ENCODE measurements at regions not wholly inside any gene's neighbourhood (a gene's known extent, or its start where the extent isn't known, plus 50 kb on each side); places are given as distances from the start of the nearest gene placed in this dataset.

DNA sequence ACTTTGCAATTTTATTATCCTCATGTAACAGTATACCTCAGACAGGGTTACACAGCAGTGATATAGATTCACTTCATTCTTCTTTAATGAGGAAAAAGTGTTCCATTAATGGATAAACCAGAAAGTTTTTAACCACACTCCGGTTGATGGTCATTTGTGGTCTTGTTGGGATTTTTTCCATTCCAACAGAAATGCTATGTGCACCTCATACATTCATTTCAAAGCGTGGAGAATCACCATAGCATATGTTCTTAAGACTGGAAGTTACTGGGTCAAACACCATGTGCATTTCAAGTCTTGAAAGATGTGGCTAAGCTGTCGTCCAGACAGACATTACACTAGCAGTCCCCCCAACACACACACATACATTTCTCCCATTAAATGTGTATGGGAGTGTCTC is 245.8 kb upstream of the CDH5 start:
- DNase-seq (ENCODE audit: extremely low spot score), result no peak
- TF ChIP-seq ARNT (IDR thresholded peaks at IDR 0.05) (no peak), HDGF (IDR thresholded peaks at IDR 0.05; ENCODE audit: borderline replicate concordance) (no peak), TARDBP (IDR thresholded peaks at IDR 0.05) (no peak), CTBP1 (IDR thresholded peaks at IDR 0.05; ENCODE audit: borderline replicate concordance) (no peak), NFRKB (IDR thresholded peaks at IDR 0.05) (no peak), LEF1 (IDR thresholded peaks at IDR 0.05; ENCODE audit: borderline replicate concordance) (no peak), SUZ12 (IDR thresholded peaks at IDR 0.05) (no peak), SP1 (IDR thresholded peaks at IDR 0.05) (no peak), L3MBTL2 (conservative IDR thresholded peaks at IDR 0.05) (no peak), FOXM1 (IDR thresholded peaks at IDR 0.05; ENCODE audit: borderline replicate concordance) (no peak), FOXA1 (IDR thresholded peaks at IDR 0.05) (no peak), FOXK2 (IDR thresholded peaks at IDR 0.05) (no peak), BHLHE40 (IDR thresholded peaks at IDR 0.05; ENCODE audit: borderline replicate concordance) (no peak)
- ChIA-PET CTCF (interaction anchor here (0.6 kb wide), 1 partner anchor 101 kb away, joined by 3 read pairs; no protein-coding TSS in a partner anchor), POLR2A (no interaction called here)

- CTCF ChIA-PET, result no interaction called here
- no peak for DNase-seq (ENCODE audit: extremely low spot score)
- POLR2A ChIA-PET, result no interaction called here
- TF ChIP-seq SUZ12 (IDR thresholded peaks at IDR 0.05), result no peak
- TF ChIP-seq ELF4 (IDR thresholded peaks at IDR 0.05), result no peak
- TF ChIP-seq FOXA1 (IDR thresholded peaks at IDR 0.05), result no peak
- TF ChIP-seq L3MBTL2 (conservative IDR thresholded peaks at IDR 0.05), result no peak
- TF ChIP-seq HDGF (IDR thresholded peaks at IDR 0.05; ENCODE audit: borderline replicate concordance), result no peak
- no peak for TF ChIP-seq BHLHE40 (IDR thresholded peaks at IDR 0.05; ENCODE audit: borderline replicate concordance)
- TF ChIP-seq LEF1 (IDR thresholded peaks at IDR 0.05; ENCODE audit: borderline replicate concordance), result no peak
- no peak for TF ChIP-seq PKNOX1 (IDR thresholded peaks at IDR 0.05)
- no peak for TF ChIP-seq TARDBP (IDR thresholded peaks at IDR 0.05)
- TF ChIP-seq FOXM1 (IDR thresholded peaks at IDR 0.05; ENCODE audit: borderline replicate concordance), result no peak
Measured at GRCh38 chr16:66116163-66117002, 250.1 kb upstream of the CDH5 start.

DNA sequence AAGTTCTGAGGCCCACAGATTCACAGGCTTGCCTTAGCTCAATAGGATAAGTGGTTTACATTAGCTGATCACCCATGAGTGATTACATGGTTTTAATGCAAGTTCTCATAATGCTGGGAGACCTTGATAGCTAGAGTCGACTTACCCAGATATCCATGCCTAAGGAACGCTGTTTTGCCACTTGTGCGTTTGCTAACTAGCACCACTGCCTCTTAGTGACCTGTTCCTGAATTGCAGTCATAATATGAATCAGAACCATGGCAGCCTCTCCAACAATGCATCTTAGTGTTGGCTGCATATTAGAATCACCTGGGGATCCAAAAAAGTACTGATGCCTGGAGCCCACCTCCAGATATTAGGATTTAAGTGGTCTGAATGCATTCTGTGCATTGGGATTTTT is 251.1 kb upstream of the CDH5 start:
- CTCF ChIA-PET, result no interaction called here
- POLR2A ChIA-PET, result no interaction called here
- TF ChIP-seq FOXA1 (IDR thresholded peaks at IDR 0.05), result no peak
- DNase-seq (ENCODE audit: extremely low spot score), result no peak

DNA sequence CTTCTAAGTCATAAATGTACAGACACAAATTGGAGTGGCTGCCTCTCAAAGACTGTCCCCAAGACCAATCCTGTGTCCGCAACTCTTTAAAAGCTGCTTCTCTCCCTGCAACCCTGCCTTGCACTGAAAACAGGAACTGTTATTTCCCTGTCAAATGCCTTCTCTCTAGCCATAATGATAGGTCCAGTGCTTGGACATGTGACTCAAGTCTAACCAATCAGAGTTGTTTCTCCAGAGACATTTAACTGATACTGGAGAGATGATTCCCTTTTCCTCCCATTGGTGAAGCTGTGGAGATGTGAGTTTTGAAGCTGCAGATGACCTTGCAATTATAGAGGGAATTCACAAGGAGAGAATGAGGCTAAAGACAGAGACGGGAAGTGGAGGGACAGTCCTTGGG is 253.3 kb upstream of the CDH5 start:
- CTCF ChIA-PET, result no interaction called here
- POLR2A ChIA-PET, result no interaction called here
- TF ChIP-seq CTBP1 (IDR thresholded peaks at IDR 0.05; ENCODE audit: borderline replicate concordance), result no peak
- TF ChIP-seq SP1 (IDR thresholded peaks at IDR 0.05), result no peak
- no peak for TF ChIP-seq TARDBP (IDR thresholded peaks at IDR 0.05)
- TF ChIP-seq NFRKB (IDR thresholded peaks at IDR 0.05), result no peak
- no peak for TF ChIP-seq ELF4 (IDR thresholded peaks at IDR 0.05)
- TF ChIP-seq ZNF384 (IDR thresholded peaks at IDR 0.05), result no peak
- TF ChIP-seq ARNT (IDR thresholded peaks at IDR 0.05), result no peak

DNA sequence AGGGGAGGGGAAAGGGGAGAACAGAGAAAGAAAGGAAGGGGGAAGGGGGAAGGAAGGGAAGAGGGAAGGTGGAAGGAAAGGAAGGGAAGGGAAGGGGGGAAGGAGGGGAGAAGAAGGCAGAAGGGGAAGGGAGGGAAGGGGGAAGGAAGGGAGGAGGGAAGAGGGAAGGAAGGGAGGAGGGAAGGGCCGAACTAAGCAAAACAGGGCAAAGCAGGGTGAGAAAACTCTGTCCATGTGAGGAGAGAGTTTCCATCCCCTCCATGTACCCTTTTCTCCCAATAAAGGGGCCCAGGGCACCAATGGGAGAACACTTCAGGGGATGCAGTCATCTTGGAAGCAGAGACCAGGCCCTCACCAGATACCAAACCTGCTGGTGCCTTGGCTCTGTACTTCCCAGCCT is 256.8 kb upstream of the CDH5 start:
- TF ChIP-seq CTBP1 (IDR thresholded peaks at IDR 0.05; ENCODE audit: borderline replicate concordance) (no peak), FOXA1 (IDR thresholded peaks at IDR 0.05) (no peak), LEF1 (IDR thresholded peaks at IDR 0.05; ENCODE audit: borderline replicate concordance) (no peak), NFRKB (IDR thresholded peaks at IDR 0.05) (no peak), PKNOX1 (IDR thresholded peaks at IDR 0.05) (no peak), FOXM1 (IDR thresholded peaks at IDR 0.05; ENCODE audit: borderline replicate concordance) (no peak), ELF4 (IDR thresholded peaks at IDR 0.05) (no peak), BHLHE40 (IDR thresholded peaks at IDR 0.05; ENCODE audit: borderline replicate concordance) (no peak), TARDBP (IDR thresholded peaks at IDR 0.05) (no peak), L3MBTL2 (conservative IDR thresholded peaks at IDR 0.05) (no peak)
- ChIA-PET POLR2A (no interaction called here), CTCF (no interaction called here)
- DNase-seq (ENCODE audit: extremely low spot score), result no peak

More for the DNA sequence above, 253.3 kb upstream of the CDH5 start:
- no peak for DNase-seq (ENCODE audit: extremely low spot score)

DNA sequence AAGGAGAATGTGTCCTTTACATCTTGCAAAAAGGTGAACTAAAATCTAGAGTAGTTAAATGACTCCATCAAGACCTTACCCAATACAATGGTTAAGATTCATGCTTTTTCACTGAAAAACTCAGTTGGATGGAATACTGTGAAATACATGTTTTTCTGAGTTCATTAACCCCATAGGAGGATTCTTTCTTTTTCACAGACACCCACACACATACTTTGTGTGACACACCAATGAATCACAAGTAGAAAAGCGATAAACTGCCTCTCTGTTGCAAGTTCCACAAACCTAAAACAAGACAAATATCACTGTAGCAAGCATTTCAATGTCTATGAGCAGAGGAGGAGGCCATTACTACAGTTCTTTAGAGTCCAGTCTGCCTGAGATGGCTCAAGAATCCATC is 258.8 kb upstream of the CDH5 start:
- POLR2A ChIA-PET, result no interaction called here
- no peak for DNase-seq (ENCODE audit: extremely low spot score)
- CTCF ChIA-PET, result no interaction called here
- no peak for TF ChIP-seq SP1 (IDR thresholded peaks at IDR 0.05)
- no peak for TF ChIP-seq FOXA1 (IDR thresholded peaks at IDR 0.05)
- no peak for TF ChIP-seq ELF4 (IDR thresholded peaks at IDR 0.05)
- no peak for TF ChIP-seq NFRKB (IDR thresholded peaks at IDR 0.05)
- no peak for TF ChIP-seq SUZ12 (IDR thresholded peaks at IDR 0.05)
- TF ChIP-seq HDGF (IDR thresholded peaks at IDR 0.05; ENCODE audit: borderline replicate concordance), result no peak
- TF ChIP-seq L3MBTL2 (conservative IDR thresholded peaks at IDR 0.05), result no peak
- TF ChIP-seq ARNT (IDR thresholded peaks at IDR 0.05), result no peak
- no peak for TF ChIP-seq TARDBP (IDR thresholded peaks at IDR 0.05)
- TF ChIP-seq FOXK2 (IDR thresholded peaks at IDR 0.05), result no peak
- TF ChIP-seq PKNOX1 (IDR thresholded peaks at IDR 0.05), result no peak
- no peak for TF ChIP-seq BHLHE40 (IDR thresholded peaks at IDR 0.05; ENCODE audit: borderline replicate concordance)
- no peak for TF ChIP-seq ZNF384 (IDR thresholded peaks at IDR 0.05)
- no peak for TF ChIP-seq CTBP1 (IDR thresholded peaks at IDR 0.05; ENCODE audit: borderline replicate concordance)
- TF ChIP-seq LEF1 (IDR thresholded peaks at IDR 0.05; ENCODE audit: borderline replicate concordance), result no peak
- TF ChIP-seq FOXM1 (IDR thresholded peaks at IDR 0.05; ENCODE audit: borderline replicate concordance), result no peak

Measured in HEK293T (cell line).